ENCODE measurements at regions not wholly inside any gene's neighbourhood (a gene's known extent, or its start where the extent isn't known, plus 50 kb on each side); places are given as distances from the start of the nearest gene placed in this dataset.

GRCh38 chr22:27192135-27192829 is 534.9 kb downstream of the MIAT start:
- no peak for DNase-seq

DNA sequence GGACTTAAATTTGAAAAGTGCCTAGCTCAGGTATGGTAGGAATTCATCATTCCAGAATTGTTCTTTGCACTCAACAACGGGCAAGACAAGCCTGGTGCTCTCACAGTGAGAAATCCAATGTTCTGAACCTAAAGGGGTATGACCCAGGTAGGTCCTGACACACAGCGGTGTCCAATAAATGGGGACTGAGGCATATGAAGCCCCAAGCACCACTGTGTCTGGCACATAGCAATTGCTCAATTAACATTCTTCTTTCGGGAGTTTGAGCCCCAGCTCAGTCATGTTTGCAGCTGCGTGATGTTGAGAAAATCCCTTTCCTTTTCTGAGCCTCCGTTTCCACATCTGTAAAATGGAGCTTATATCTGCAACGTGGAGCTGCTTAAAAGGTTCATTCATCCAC is 535.8 kb downstream of the MIAT start:
- no peak for DNase-seq

DNA sequence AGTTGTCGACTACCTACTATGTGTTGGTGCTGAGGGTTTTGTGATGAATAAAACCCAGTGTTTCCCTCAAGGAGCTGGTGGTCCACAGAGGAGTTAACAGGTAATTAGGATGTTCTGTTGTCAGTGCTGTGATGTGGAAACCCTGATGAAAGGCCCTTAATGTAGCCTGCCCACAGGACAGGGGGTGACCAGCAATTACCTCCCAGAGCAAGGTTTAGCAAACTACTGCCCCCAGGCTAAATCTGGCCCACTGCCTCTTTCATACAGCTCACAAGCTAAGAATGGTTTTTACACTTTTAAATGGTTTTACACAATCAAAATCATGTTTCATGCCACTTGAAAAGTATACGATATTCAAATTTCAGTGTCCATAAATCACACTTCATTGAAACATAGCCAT is 536.2 kb downstream of the MIAT start:
- DNase-seq, result no peak

GRCh38 chr22:27194096-27194748 is 536.8 kb downstream of the MIAT start:
- no peak for DNase-seq

DNA sequence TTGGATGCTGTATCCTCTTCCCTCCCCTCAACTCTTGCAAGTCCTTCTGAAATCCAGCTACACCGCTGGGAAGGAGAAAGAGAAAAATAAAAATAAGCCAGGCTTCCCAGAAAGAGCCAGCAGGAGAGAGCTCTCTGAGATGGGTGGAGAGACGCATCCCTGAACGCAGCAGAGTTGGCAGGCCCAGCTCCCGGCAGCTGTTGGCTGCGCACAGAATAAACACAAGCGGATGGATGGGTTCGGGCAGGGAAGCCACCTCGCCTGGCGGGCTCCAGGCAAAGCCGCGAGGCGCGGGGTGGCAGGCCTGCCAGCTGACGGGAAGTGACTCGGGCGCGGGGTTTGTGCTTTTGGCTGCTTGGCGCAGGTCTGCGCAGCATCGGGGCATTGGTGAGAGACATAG is 537.7 kb downstream of the MIAT start:
- no peak for DNase-seq

- DNase-seq, result no peak
Observed at GRCh38 chr22:27195494-27195893, 538.1 kb downstream of the MIAT start.

- DNase-seq, result no peak
Observed at GRCh38 chr22:27196606-27197005, 539.2 kb downstream of the MIAT start.

DNA sequence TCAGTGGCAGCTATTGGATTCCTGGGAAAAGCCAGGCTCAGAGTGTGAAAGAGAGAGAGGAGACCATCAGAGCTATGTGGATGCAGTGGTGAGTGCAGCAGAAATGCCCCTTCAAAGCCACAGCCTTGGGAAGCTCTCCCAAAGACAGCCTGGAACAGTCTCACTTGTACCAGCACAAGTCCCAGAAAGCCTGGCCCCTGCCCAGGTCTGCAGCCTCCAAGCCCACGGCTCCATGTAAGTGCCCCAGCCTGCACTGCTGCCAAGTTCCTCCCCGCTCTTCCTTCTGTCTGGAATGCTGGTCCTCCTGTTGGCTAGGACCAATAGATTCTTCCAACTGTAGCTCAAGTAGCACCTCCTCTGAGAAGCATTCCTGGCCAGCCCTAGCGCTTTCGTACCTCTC is 539.7 kb downstream of the MIAT start:
- DNase-seq, result no peak

- DNase-seq, result no peak
Observed at GRCh38 chr22:27197618-27198017, 540.2 kb downstream of the MIAT start.

- DNase-seq, result no peak
Observed at GRCh38 chr22:27198518-27199035, 541.2 kb downstream of the MIAT start.

DNA sequence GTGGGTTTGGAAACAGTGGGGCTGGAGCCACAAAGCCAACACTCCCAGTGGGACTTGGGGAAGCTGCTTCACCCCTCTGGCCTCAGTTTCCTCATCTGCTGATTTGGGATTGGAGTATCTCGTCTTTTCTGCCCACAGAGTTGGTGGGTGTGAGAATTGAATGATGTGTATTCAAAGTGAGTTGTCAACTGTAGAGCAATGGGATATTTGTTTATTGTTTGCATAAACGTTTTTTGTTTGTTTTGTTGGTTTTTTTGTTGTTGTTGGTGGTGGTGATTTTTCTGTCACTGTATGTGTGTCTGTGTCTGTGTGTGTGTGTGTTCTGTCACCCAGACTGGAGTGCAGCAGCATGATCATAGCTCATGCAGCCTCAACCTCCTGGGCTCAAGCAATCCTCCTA is 542.0 kb downstream of the MIAT start:
- DNase-seq, result no peak

- DNase-seq, result no peak
Observed at GRCh38 chr22:27201276-27201675, 543.9 kb downstream of the MIAT start.

DNA sequence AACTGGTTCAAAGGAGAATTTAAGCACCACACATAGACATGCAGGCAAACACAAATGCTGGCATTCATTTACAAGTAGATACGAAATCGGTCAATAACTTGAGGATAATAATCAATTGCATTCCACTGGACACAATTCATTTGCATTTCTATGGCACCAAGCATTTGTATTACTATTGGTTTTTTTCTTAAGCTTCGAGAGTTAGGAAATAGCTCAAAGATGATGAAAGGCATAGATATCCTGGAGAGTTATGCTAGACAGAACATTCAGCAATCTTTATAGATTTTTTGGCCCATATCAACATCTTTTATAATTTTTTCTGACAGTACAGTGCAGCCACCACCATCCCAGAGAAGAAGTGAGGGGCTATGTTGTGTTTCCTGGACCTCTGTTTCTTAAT is 544.4 kb downstream of the MIAT start:
- DNase-seq, result no peak

GRCh38 chr22:27203276-27203660 is 545.9 kb downstream of the MIAT start:
- no peak for DNase-seq

DNA sequence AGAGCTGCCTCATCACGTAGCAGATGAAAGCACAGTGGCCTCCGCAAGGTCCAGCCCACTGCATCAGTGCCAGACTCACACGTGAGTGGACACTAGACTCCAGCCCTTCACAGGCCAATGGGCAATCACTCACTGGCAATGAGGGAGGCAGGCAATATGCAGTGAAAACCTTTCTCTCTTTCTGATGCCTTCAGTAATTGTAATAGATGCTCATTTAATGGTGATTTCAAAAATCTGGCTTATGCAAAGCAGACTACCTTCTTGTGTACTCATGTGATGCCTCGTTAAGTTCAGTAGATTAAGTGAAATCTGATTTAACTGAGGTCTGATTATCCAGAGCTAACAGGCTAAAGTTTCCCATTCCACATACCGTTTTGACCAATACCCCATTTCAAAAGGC is 546.9 kb downstream of the MIAT start:
- DNase-seq, result no peak

- DNase-seq, result no peak
Observed at GRCh38 chr22:27204817-27205216, 547.4 kb downstream of the MIAT start.

DNA sequence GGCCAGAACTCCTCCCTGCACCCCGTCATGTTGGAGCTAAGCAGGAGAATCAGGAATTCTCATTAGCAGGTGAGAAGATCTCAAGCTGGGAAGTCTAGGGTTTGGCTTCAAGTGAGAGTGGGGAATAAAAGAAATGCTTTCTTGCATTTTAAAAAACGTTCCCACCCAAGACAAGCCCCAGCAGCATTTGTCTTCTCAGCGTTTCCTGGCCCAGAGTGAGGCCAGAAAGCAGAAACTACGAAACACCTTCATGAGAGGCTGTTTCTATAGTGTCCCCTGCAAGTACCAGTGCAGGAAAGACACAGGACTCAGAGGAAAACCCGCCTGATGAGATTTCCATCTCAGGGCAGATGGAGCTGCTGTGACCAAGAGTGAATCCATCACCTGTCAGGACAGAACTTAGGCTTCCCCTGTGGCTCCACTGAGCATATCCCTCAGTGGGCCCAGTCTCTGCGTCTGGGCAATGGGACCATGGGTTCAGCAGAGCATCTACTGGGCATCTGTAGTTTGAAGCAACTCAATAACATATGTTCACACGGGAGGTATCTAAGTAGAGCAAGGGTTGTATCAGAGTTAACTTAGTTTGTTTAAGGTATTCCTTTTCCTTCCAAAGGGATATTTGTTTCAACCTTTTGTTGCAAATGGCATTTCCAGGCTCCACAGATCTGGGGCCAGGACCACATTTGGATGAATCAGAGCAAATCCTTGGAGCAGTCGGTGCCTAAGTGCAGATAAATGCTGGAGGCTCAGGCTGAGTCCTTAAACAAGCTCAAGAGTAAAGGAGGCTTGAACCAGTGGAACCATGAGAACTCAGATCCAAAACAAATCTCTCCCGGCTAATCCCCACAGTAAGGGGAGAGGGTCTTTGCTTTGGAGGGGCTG is 548.3 kb downstream of the MIAT start:
- no peak for DNase-seq

DNA sequence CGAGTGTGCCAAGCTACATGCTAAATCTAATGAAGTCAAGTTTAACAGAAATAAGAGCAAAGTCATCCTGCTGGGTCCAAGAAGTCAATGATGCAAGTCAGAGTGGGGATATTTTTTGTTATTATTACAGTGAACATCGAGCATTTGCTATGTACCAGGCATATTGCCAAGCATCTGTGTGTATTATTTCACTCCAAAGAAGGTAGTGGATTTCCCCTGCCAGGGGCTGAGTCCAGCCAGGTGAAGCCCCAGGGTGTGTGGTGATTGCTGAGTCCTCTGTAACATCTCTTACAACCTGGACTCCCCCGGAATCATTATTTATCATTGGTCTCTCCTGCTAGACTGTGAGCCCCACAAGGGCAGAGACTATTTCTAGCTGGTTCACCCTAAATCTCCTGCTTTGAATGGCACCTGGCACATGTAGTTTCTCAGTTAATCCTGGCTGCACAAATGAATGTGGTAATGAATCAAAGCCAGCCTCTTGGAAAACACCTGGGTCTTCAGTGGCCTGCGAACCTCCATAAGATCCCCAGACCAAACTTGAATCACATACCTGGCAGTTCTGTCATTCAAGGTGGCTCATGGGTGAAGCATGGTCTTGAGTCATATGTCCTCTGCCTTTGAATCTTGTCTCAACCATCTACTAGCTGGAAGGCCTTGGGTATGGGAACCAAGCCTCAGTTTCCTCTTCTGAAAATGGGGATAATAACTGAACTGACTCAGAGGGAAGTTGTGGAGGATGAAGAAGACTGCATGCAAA is 549.2 kb downstream of the MIAT start:
- DNase-seq, result no peak

GRCh38 chr22:27207266-27207665 is 549.9 kb downstream of the MIAT start:
- DNase-seq, result no peak

DNA sequence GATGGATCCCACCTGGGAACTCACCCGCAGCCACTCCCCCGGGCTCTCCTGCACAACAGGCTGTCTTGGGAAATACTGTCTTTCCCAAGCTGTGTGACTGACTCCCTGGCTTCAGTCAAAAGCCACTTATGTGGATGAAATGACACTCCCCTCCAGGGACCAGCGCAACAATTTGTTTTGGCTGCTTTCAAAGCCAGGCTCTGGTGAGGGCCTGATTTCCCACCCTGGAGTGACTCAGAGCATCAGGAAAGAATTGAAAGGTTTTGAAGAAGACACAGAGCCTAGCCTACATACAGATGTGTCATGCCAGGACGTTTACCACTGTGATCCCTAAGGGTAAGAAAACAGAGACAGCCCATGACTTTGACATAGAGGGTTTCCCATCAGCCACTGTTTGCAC is 550.5 kb downstream of the MIAT start:
- no peak for DNase-seq

DNA sequence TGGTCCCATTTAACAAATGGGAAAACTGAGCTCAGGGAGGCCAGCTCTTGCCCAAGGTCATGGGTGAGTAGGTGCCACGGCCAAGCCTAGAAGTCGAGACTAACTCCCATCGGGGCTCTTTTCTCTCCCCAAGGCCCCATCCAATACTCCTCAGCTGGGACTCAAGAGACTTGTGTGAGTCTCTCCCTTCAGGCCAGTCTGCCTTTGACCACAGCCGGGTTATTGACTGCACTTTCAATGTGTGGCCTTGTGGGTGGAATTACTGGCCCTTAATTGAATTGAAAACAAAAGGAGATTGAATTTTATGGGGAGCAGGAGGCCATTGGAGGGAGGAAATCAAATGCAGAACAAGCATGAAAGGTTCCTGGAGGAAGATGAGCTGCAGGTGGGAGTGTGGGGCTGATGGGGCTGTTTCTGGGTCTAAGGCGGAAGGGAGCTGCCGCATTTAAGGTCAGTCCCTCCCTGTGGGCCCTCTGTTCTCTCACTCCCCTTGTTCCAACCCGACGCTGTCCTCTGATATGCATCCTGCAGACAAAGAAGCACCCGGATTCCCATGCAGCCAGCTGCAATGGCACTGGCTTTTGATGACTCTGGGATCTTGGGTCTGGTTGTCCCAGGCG is 552.8 kb downstream of the MIAT start:
- DNase-seq, result no peak

DNA sequence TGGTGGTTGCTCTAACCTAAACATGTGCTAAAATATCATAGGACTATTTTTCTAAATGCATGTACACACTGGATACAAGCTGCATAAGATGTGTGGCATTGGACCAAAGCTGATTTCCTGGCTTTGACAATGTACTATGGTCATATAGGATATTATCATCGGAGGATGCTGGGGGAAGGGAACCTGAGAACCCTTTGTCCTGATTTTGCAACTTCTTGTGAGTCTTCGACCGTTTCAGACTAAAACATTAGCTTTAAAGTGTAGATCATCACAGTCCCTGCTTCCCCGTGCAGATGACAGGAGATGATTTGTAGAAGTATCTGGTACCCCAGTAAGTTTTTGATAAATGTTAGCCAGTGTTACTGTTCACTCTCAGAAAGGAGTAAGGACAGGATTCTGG is 554.7 kb downstream of the MIAT start:
- DNase-seq, result no peak

Data from NK-92 treated with Interleukin-12 subunit alpha and Interleukin-12 subunit beta, amount 100 ng/mL, for 24 hours (cell line).